Neuronal stem cell (in vitro differentiated cells): ENCODE measurements at regions not wholly inside any gene's neighbourhood (a gene's known extent, or its start where the extent isn't known, plus 50 kb on each side); places are given as distances from the start of the nearest gene placed in this dataset.
A peak's percentile ranks its signal among the peaks of the same experiment; 100 is the strongest.

Experiments used
- DNase-seq: peaks from one replicate; pipeline ENCODE4 v3.0.0-alpha.2; 2013; ENCODE audit warnings: low spot score
- H2AFZ ChIP-seq: one replicate; pipeline ENCODE4 v1.6.1; 2013; ENCODE audit warnings: mild to moderate bottlenecking, low read length, inconsistent platforms
- H2AK5ac ChIP-seq: 2 replicates; pipeline ENCODE4 v1.6.1; 2013; ENCODE audit warnings: low read depth, mild to moderate bottlenecking, inconsistent platforms, low read length, moderate library complexity, mixed read lengths
- H2BK120ac ChIP-seq: 2 replicates; pipeline ENCODE4 v1.6.1; 2013; ENCODE audit warnings: low read depth, mild to moderate bottlenecking, inconsistent platforms, low read length, moderate library complexity, mixed read lengths
- H2BK12ac ChIP-seq: one replicate; pipeline ENCODE4 v1.6.1; 2013; ENCODE audit warnings: low read length, inconsistent platforms
- H2BK15ac ChIP-seq: 2 replicates; pipeline ENCODE4 v1.6.1; 2013; ENCODE audit warnings: mild to moderate bottlenecking, low read length, inconsistent platforms, mixed read lengths
- H2BK5ac ChIP-seq: one replicate; pipeline ENCODE4 v1.6.1; 2013; ENCODE audit warnings: inconsistent platforms, mild to moderate bottlenecking, low read length, moderate library complexity
- H3K14ac ChIP-seq: one replicate; pipeline ENCODE4 v1.6.1; 2013; ENCODE audit warnings: low read length, inconsistent platforms
- H3K18ac ChIP-seq: 2 replicates; pipeline ENCODE4 v1.6.1; 2013; ENCODE audit warnings: low read length, inconsistent platforms
- H3K23ac ChIP-seq: 2 replicates; pipeline ENCODE4 v1.6.1; 2013; ENCODE audit warnings: low read depth, mild to moderate bottlenecking, mixed read lengths, low read length, inconsistent platforms; ENCODE audit not compliant: poor library complexity
- H3K27ac ChIP-seq: replicated peaks from 3 replicates; pipeline ENCODE4 v1.5.1; 2013; ENCODE audit warnings: low read length, inconsistent platforms
- H3K27me3 ChIP-seq, 3 experiments: 2 replicates each; pipeline ENCODE4 v1.6.1; 2013; ENCODE audit warnings: low read length in 3 of 3, mild to moderate bottlenecking in 2 of 3, inconsistent platforms in 1 of 3, low read depth in 1 of 3, mixed read lengths in 1 of 3, moderate library complexity in 1 of 3; ENCODE audit not compliant: control insufficient read depth in 3 of 3, insufficient read depth in 3 of 3
- H3K36me3 ChIP-seq, 2 donors: replicated peaks in 1 of 2; 2 replicates each; pipeline ENCODE4 v1.6.1; 2013; ENCODE audit warnings: low read length in 2 of 2; ENCODE audit not compliant: control insufficient read depth in 2 of 2, insufficient read depth in 2 of 2
- H3K4ac ChIP-seq: 2 replicates; pipeline ENCODE4 v1.6.1; 2013; ENCODE audit warnings: inconsistent platforms, mild to moderate bottlenecking, low read length, moderate library complexity
- H3K4me1 ChIP-seq, 2 donors: 1 replicate in 1 of 2; 2 replicates in 1 of 2; pipeline ENCODE4 v1.6.1; 2013; ENCODE audit warnings: low read length in 2 of 2, low read depth in 1 of 2; ENCODE audit not compliant: control insufficient read depth in 2 of 2, insufficient read depth in 1 of 2
- H3K4me2 ChIP-seq: one replicate; pipeline ENCODE4 v1.6.1; 2013; ENCODE audit warnings: mild to moderate bottlenecking, low read length, inconsistent platforms; ENCODE audit not compliant: insufficient read depth, poor library complexity, severe bottlenecking
- H3K4me3 ChIP-seq, 2 donors: 2 replicates each; pipeline ENCODE4 v1.5.1; 2013; ENCODE audit warnings: low read length in 2 of 2, mild to moderate bottlenecking in 2 of 2, inconsistent platforms in 1 of 2, moderate library complexity in 1 of 2
- H3K79me1 ChIP-seq: one replicate; pipeline ENCODE4 v1.6.1; 2013; ENCODE audit warnings: low read depth, mild to moderate bottlenecking, inconsistent platforms, low read length, moderate library complexity
- H3K9ac ChIP-seq: one replicate; pipeline ENCODE4 v1.6.1; 2013; ENCODE audit warnings: mild to moderate bottlenecking, low read depth, low read length, inconsistent platforms; ENCODE audit not compliant: poor library complexity
- H3K9me3 ChIP-seq, 2 donors: replicated peaks in 1 of 2; 2 replicates each; pipeline versions ENCODE3 to v1.6.1; 2013; ENCODE audit warnings: low read length in 2 of 2, mild to moderate bottlenecking in 2 of 2, inconsistent platforms in 1 of 2, low read depth in 1 of 2, mixed read lengths in 1 of 2, moderate library complexity in 1 of 2; ENCODE audit not compliant: control insufficient read depth in 2 of 2, insufficient read depth in 1 of 2
- H4K8ac ChIP-seq: one replicate; pipeline ENCODE4 v1.6.1; 2013; ENCODE audit warnings: low read depth, mild to moderate bottlenecking, inconsistent platforms, low read length, moderate library complexity
- H4K91ac ChIP-seq: one replicate; pipeline ENCODE4 v1.6.1; 2013; ENCODE audit warnings: low read length, low read depth, mild to moderate bottlenecking, inconsistent platforms; ENCODE audit not compliant: poor library complexity
- WGBS, 2 donors: extraction: QIAGEN DNeasy Blood & Tissue Kit; methylation state at CpG; one replicate each; pipeline ENCODE4 v1.1.7; 2013; ENCODE audit warnings: missing lambda C conversion rate in 2 of 2, mixed read lengths in 1 of 2; ENCODE audit not compliant: insufficient read length in 2 of 2, insufficient replicate concordance in 1 of 2; ENCODE audit errors: extremely low coverage in 2 of 2; 5-methylcytosine and 5-hydroxymethylcytosine counted together

GRCh38 chr6:132020138-132020581, 69.0 kb upstream of the CCN2 start:
- no peak for DNase-seq
- no peak overlapping the region for H2AK5ac ChIP-seq
- H2BK15ac ChIP-seq: no peak overlapping the region
- H2AFZ ChIP-seq: peak overlapping the region; percentile 70
- H3K4me2 ChIP-seq: no peak overlapping the region
- H4K8ac ChIP-seq: no peak overlapping the region
- H3K4me3 ChIP-seq: no peak overlapping the region
- no peaks in the 10 kb centered on the region for H3K79me1 ChIP-seq
- H2BK12ac ChIP-seq: no peak overlapping the region
- peaks cover 3 to 11% of the 10 kb centered on the region in 2 donors for H3K4me1 ChIP-seq
- no peaks in the 10 kb centered on the region for H3K36me3 ChIP-seq
- no peak overlapping the region for H3K23ac ChIP-seq
- no peak overlapping the region for H3K18ac ChIP-seq
- H3K27me3 ChIP-seq: no peaks in the 10 kb centered on the region
- no peak overlapping the region for H4K91ac ChIP-seq
- no peak overlapping the region for H3K4ac ChIP-seq
- no CpG with 5 or more reads among the region's 6 CpGs for WGBS, 2 donors
- no peaks in the 10 kb centered on the region for H3K9me3 ChIP-seq
- H3K14ac ChIP-seq: no peak overlapping the region
- H2BK5ac ChIP-seq: no peak overlapping the region
- H3K9ac ChIP-seq: no peak overlapping the region
- no peak overlapping the region for H3K27ac ChIP-seq
- no peak overlapping the region for H2BK120ac ChIP-seq

GRCh38 chr6:132019586-132019985, 68.4 kb upstream of the CCN2 start:
- no peak overlapping the region for H2BK120ac ChIP-seq
- no peak overlapping the region for H2AK5ac ChIP-seq
- H3K14ac ChIP-seq: no peak overlapping the region
- H3K36me3 ChIP-seq: no peaks in the 10 kb centered on the region
- no peaks in the 10 kb centered on the region for H3K9me3 ChIP-seq
- no peak overlapping the region for H3K4me3 ChIP-seq
- H3K18ac ChIP-seq: no peak overlapping the region
- no peak overlapping the region for H2BK15ac ChIP-seq
- H3K79me1 ChIP-seq: no peaks in the 10 kb centered on the region
- no peak overlapping the region for H2BK12ac ChIP-seq
- H3K9ac ChIP-seq: no peak overlapping the region
- no CpG with 5 or more reads among the region's 1 CpG for WGBS, 2 donors
- no peak overlapping the region for H3K4me2 ChIP-seq
- peak overlapping the region; percentile 70 for H2AFZ ChIP-seq
- no peaks in the 10 kb centered on the region for H3K27me3 ChIP-seq
- H3K4me1 ChIP-seq: peaks cover 3 to 11% of the 10 kb centered on the region in 2 donors
- H4K8ac ChIP-seq: no peak overlapping the region
- H4K91ac ChIP-seq: no peak overlapping the region
- H3K27ac ChIP-seq: no peak overlapping the region
- H2BK5ac ChIP-seq: no peak overlapping the region
- no peak for DNase-seq
- no peak overlapping the region for H3K4ac ChIP-seq
- H3K23ac ChIP-seq: no peak overlapping the region

GRCh38 chr6:132017942-132018341, 66.8 kb upstream of the CCN2 start:
- Histone ChIP-seq H4K8ac (no peak overlapping the region), H3K27ac (no peak overlapping the region), H3K4me1 (peaks cover 3 to 11% of the 10 kb centered on the region in 2 donors), H3K79me1 (no peaks in the 10 kb centered on the region), H2BK15ac (no peak overlapping the region), H4K91ac (no peak overlapping the region), H3K9me3 (no peaks in the 10 kb centered on the region), H3K36me3 (no peaks in the 10 kb centered on the region), H3K9ac (no peak overlapping the region), H2BK120ac (no peak overlapping the region), H3K23ac (no peak overlapping the region), H2BK12ac (no peak overlapping the region), H3K27me3 (no peaks in the 10 kb centered on the region), H2AFZ (no peak overlapping the region), H2AK5ac (no peak overlapping the region), H2BK5ac (no peak overlapping the region), H3K14ac (no peak overlapping the region), H3K4me3 (no peak overlapping the region), H3K18ac (no peak overlapping the region), H3K4ac (no peak overlapping the region), H3K4me2 (no peak overlapping the region)
- no peak for DNase-seq
- WGBS, 2 donors: no CpG with 5 or more reads among the region's 3 CpGs

- Histone ChIP-seq H3K4me3 (no peak overlapping the region), H2AK5ac (no peak overlapping the region), H2BK5ac (no peak overlapping the region), H3K4me1 (peaks cover 0 to 2% of the 10 kb centered on the region in 2 donors), H3K36me3 (no peaks in the 10 kb centered on the region), H3K9ac (no peak overlapping the region), H4K91ac (no peak overlapping the region), H3K9me3 (no peaks in the 10 kb centered on the region), H2BK15ac (no peak overlapping the region), H3K18ac (no peak overlapping the region), H3K4me2 (no peak overlapping the region), H3K14ac (no peak overlapping the region), H3K4ac (no peak overlapping the region), H4K8ac (no peak overlapping the region), H2BK120ac (no peak overlapping the region), H3K27ac (no peak overlapping the region), H3K27me3 (no peaks in the 10 kb centered on the region), H3K23ac (no peak overlapping the region), H3K79me1 (no peaks in the 10 kb centered on the region), H2AFZ (no peak overlapping the region), H2BK12ac (no peak overlapping the region)
- no peak for DNase-seq
- WGBS, 2 donors: no CpG with 5 or more reads among the region's 1 CpG
These were observed 65.2 kb upstream of the CCN2 start for GRCh38 chr6:132016396-132016795.
